CD1c-positive myeloid dendritic cell (primary cell): ENCODE measurements at regions not wholly inside any gene's neighbourhood (a gene's known extent, or its start where the extent isn't known, plus 50 kb on each side); places are given as distances from the start of the nearest gene placed in this dataset.

Experiments used
- DNase-seq: peaks from one replicate; pipeline ENCODE4 v3.0.0-alpha.2; 2016; ENCODE audit errors: extremely low spot score

- no peak for DNase-seq
Measured at GRCh38 chr20:63100926-63101699, 94.3 kb upstream of the BHLHE23 start.

GRCh38 chr20:63100174-63100925 lies 93.6 kb upstream of the BHLHE23 start:
- no peak for DNase-seq

GRCh38 chr20:63099456-63100173 lies 92.9 kb upstream of the BHLHE23 start:
- DNase-seq = no peak

- no peak for DNase-seq
Measured at GRCh38 chr20:63098195-63098810, 91.5 kb upstream of the BHLHE23 start.

GRCh38 chr20:63097336-63097831 lies 90.6 kb upstream of the BHLHE23 start:
- DNase-seq = no peak

- no peak for DNase-seq
Measured at GRCh38 chr20:63096681-63097335, 90.0 kb upstream of the BHLHE23 start.

- DNase-seq = no peak
Measured at GRCh38 chr20:63095718-63096654, 89.2 kb upstream of the BHLHE23 start.

GRCh38 chr20:63094767-63095499 lies 88.2 kb upstream of the BHLHE23 start:
- DNase-seq = no peak

- no peak for DNase-seq
Measured at GRCh38 chr20:63093966-63094766, 87.4 kb upstream of the BHLHE23 start.

GRCh38 chr20:63092660-63093215 lies 86.0 kb upstream of the BHLHE23 start:
- no peak for DNase-seq

GRCh38 chr20:63091901-63092659 lies 85.3 kb upstream of the BHLHE23 start:
- no peak for DNase-seq

- DNase-seq = no peak
Measured at GRCh38 chr20:63090682-63091571, 84.2 kb upstream of the BHLHE23 start.

GRCh38 chr20:63090052-63090451 lies 83.3 kb upstream of the BHLHE23 start:
- no peak for DNase-seq

GRCh38 chr20:63089051-63089907 lies 82.5 kb upstream of the BHLHE23 start:
- no peak for DNase-seq

GRCh38 chr20:63087872-63088680 lies 81.3 kb upstream of the BHLHE23 start:
- no peak for DNase-seq
